GM23338 (cell line): ENCODE measurements at regions not wholly inside any gene's neighbourhood (a gene's known extent, or its start where the extent isn't known, plus 50 kb on each side); places are given as distances from the start of the nearest gene placed in this dataset.

Experiments used
- ATAC-seq: fragments of 200-7000 bp; cut with Tn5 transposase; 3 replicates; pipeline ENCODE4 v1.9.1; 2020
- DNase-seq: peaks from one replicate; pipeline ENCODE4 v3.0.0-alpha.2; 2015; ENCODE audit warnings: low spot score
- H2AFZ ChIP-seq: fragments of 200-600 bp; sonication (generic); 2 replicates; pipeline ENCODE4 v1.8.0; 2016; ENCODE audit warnings: antibody characterized with exemption, mild to moderate bottlenecking, moderate library complexity
- H3F3A ChIP-seq: fragments of 200-600 bp; sonication (generic); replicated peaks from 2 replicates; pipeline ENCODE4 v1.8.0; 2017; ENCODE audit warnings: antibody characterized with exemption, mixed run types, low read depth
- H3K27ac ChIP-seq: fragments of 200-600 bp; sonication (generic); 2 replicates; pipeline ENCODE4 v1.6.1; 2016; ENCODE audit warnings: low read depth
- H3K27me3 ChIP-seq: fragments of 200-600 bp; sonication (generic); 2 replicates; pipeline ENCODE4 v1.8.0; 2016; ENCODE audit warnings: mild to moderate bottlenecking, mixed run types, moderate library complexity; ENCODE audit not compliant: insufficient read depth
- H3K36me3 ChIP-seq: fragments of 200-600 bp; sonication (generic); 2 replicates; pipeline ENCODE4 v1.8.0; 2016; ENCODE audit warnings: mild to moderate bottlenecking; ENCODE audit not compliant: insufficient read depth
- H3K4me1 ChIP-seq: fragments of 200-600 bp; sonication (generic); 2 replicates; pipeline ENCODE4 v1.8.0; 2016; ENCODE audit warnings: mild to moderate bottlenecking, moderate library complexity; ENCODE audit not compliant: insufficient read depth
- H3K4me2 ChIP-seq: fragments of 200-600 bp; sonication (generic); 2 replicates; pipeline ENCODE4 v1.7.1; 2017; ENCODE audit warnings: mixed run types
- H3K4me3 ChIP-seq: fragments of 200-600 bp; sonication (generic); 2 replicates; pipeline ENCODE4 v1.6.1; 2016; ENCODE audit warnings: mixed run types
- H3K79me2 ChIP-seq: fragments of 200-600 bp; sonication (generic); replicated peaks from 2 replicates; pipeline ENCODE4 v1.8.0; 2017; ENCODE audit warnings: mild to moderate bottlenecking; ENCODE audit not compliant: insufficient read depth
- H3K9me2 ChIP-seq: fragments of 200-600 bp; sonication (generic); 2 replicates; pipeline ENCODE4 v1.8.0; 2017; ENCODE audit not compliant: insufficient read depth
- H4K20me1 ChIP-seq: fragments of 200-600 bp; sonication (generic); replicated peaks from 2 replicates; pipeline ENCODE4 v1.8.0; 2017; ENCODE audit warnings: mild to moderate bottlenecking; ENCODE audit not compliant: insufficient read depth
- H3K27ac Mint-ChIP-seq: 2 replicates; pipeline ENCODE4 v1.8.0; 2020; ENCODE audit warnings: inconsistent platforms, mild to moderate bottlenecking, moderate library complexity, mixed read lengths
- H3K27me3 Mint-ChIP-seq: 3 replicates; pipeline ENCODE4 v1.8.0; 2022; ENCODE audit warnings: low read depth, mild to moderate bottlenecking, moderate library complexity, mixed read lengths, inconsistent platforms; ENCODE audit not compliant: insufficient read depth, poor library complexity
- H3K36me3 Mint-ChIP-seq: 3 replicates; pipeline ENCODE4 v1.8.0; 2021; ENCODE audit warnings: low read depth, mild to moderate bottlenecking, inconsistent platforms, moderate library complexity, mixed read lengths
- H3K4me1 Mint-ChIP-seq: 3 replicates; pipeline ENCODE4 v1.8.0; 2020; ENCODE audit warnings: mild to moderate bottlenecking, inconsistent platforms, mixed read lengths
- H3K4me3 Mint-ChIP-seq: 3 replicates; pipeline ENCODE4 v1.8.0; 2021; ENCODE audit warnings: moderate library complexity, mild to moderate bottlenecking, inconsistent platforms, mixed read lengths
- H3K9me3 Mint-ChIP-seq: 3 replicates; pipeline ENCODE4 v1.8.0; 2020; ENCODE audit warnings: moderate library complexity, mild to moderate bottlenecking, inconsistent platforms, mixed read lengths
- CREB1 ChIP-seq: fragments of 250-450 bp; sonication (Bioruptor Pico); IDR thresholded peaks from 2 replicates; pipeline ENCODE4 v1.5.0; 2020; ENCODE audit warnings: low read depth, mild to moderate bottlenecking, moderate library complexity
- EZH2phosphoT487 ChIP-seq: fragments of 200-600 bp; sonication (generic); IDR thresholded peaks from one replicate; pipeline ENCODE4 v1.8.1; 2018; ENCODE audit warnings: antibody characterized with exemption; ENCODE audit not compliant: unreplicated experiment
- POLR2AphosphoS5 ChIP-seq: IDR thresholded peaks from 2 replicates; pipeline ENCODE4 v1.6.1; 2016; ENCODE audit warnings: antibody characterized with exemption, low read depth
- TF ChIP-seq, protein P1 (sequence below): fragments of 250-450 bp; sonication (Bioruptor Pico); IDR thresholded peaks from 2 replicates; pipeline ENCODE4 v1.5.0; 2020; ENCODE audit warnings: mild to moderate bottlenecking, moderate library complexity
- TF ChIP-seq, protein P2 (sequence below): IDR thresholded peaks from one replicate; pipeline ENCODE4 v1.6.1; 2018; ENCODE audit warnings: antibody characterized with exemption; ENCODE audit not compliant: unreplicated experiment
- TF ChIP-seq, protein P3 (sequence below): IDR thresholded peaks from 2 replicates; pipeline ENCODE4 v1.6.1; 2016; ENCODE audit warnings: antibody characterized with exemption

DNA sequence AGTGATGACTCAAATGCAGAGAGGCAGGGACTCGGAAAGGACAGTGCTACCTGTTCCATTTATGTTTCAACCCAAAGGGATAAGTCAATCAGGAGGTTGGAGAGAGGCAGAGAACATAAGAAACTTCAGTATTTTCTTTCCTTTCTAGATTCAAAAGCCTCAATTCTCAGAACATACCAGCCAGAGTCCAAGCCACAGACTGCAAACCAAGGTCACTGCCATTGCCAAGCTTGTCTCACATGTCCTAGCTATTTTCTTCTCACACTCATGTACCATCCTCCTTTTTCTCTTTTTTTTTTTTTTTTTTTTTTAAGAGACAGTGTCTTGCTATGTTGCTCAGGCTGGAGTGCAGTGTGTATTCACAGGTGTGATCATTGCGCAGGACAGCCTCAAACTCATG lies 111.7 kb upstream of the AKIP1 start:
- H2AFZ ChIP-seq, result no peak overlapping the region
- H3K27ac ChIP-seq, result no peak overlapping the region
- no peaks in the 10 kb centered on the region for H3K9me3 Mint-ChIP-seq
- H3K9me2 ChIP-seq, result no peaks in the 10 kb centered on the region; the same call in 1 of the 2 replicates
- H3F3A ChIP-seq, result no peaks in the 10 kb centered on the region
- no peak overlapping the region for H3K4me2 ChIP-seq
- no peaks in the 10 kb centered on the region for H4K20me1 ChIP-seq
- ATAC-seq (no peak), DNase-seq (no peak)
- H3K36me3 Mint-ChIP-seq, result no peaks in the 10 kb centered on the region
- H3K79me2 ChIP-seq, result no peaks in the 10 kb centered on the region
- H3K4me1 ChIP-seq, result no peaks in the 10 kb centered on the region; the same call in none of the 2 replicates
- H3K36me3 ChIP-seq, result no peaks in the 10 kb centered on the region
- no peak overlapping the region for H3K4me3 ChIP-seq
- no peak overlapping the region; the same call in 1 of the 2 replicates for H3K27ac Mint-ChIP-seq
- H3K27me3 Mint-ChIP-seq, result peaks cover 5% of the 10 kb centered on the region
- no peak for TF ChIP-seq POLR2AphosphoS5
- TF ChIP-seq, protein P1, sequence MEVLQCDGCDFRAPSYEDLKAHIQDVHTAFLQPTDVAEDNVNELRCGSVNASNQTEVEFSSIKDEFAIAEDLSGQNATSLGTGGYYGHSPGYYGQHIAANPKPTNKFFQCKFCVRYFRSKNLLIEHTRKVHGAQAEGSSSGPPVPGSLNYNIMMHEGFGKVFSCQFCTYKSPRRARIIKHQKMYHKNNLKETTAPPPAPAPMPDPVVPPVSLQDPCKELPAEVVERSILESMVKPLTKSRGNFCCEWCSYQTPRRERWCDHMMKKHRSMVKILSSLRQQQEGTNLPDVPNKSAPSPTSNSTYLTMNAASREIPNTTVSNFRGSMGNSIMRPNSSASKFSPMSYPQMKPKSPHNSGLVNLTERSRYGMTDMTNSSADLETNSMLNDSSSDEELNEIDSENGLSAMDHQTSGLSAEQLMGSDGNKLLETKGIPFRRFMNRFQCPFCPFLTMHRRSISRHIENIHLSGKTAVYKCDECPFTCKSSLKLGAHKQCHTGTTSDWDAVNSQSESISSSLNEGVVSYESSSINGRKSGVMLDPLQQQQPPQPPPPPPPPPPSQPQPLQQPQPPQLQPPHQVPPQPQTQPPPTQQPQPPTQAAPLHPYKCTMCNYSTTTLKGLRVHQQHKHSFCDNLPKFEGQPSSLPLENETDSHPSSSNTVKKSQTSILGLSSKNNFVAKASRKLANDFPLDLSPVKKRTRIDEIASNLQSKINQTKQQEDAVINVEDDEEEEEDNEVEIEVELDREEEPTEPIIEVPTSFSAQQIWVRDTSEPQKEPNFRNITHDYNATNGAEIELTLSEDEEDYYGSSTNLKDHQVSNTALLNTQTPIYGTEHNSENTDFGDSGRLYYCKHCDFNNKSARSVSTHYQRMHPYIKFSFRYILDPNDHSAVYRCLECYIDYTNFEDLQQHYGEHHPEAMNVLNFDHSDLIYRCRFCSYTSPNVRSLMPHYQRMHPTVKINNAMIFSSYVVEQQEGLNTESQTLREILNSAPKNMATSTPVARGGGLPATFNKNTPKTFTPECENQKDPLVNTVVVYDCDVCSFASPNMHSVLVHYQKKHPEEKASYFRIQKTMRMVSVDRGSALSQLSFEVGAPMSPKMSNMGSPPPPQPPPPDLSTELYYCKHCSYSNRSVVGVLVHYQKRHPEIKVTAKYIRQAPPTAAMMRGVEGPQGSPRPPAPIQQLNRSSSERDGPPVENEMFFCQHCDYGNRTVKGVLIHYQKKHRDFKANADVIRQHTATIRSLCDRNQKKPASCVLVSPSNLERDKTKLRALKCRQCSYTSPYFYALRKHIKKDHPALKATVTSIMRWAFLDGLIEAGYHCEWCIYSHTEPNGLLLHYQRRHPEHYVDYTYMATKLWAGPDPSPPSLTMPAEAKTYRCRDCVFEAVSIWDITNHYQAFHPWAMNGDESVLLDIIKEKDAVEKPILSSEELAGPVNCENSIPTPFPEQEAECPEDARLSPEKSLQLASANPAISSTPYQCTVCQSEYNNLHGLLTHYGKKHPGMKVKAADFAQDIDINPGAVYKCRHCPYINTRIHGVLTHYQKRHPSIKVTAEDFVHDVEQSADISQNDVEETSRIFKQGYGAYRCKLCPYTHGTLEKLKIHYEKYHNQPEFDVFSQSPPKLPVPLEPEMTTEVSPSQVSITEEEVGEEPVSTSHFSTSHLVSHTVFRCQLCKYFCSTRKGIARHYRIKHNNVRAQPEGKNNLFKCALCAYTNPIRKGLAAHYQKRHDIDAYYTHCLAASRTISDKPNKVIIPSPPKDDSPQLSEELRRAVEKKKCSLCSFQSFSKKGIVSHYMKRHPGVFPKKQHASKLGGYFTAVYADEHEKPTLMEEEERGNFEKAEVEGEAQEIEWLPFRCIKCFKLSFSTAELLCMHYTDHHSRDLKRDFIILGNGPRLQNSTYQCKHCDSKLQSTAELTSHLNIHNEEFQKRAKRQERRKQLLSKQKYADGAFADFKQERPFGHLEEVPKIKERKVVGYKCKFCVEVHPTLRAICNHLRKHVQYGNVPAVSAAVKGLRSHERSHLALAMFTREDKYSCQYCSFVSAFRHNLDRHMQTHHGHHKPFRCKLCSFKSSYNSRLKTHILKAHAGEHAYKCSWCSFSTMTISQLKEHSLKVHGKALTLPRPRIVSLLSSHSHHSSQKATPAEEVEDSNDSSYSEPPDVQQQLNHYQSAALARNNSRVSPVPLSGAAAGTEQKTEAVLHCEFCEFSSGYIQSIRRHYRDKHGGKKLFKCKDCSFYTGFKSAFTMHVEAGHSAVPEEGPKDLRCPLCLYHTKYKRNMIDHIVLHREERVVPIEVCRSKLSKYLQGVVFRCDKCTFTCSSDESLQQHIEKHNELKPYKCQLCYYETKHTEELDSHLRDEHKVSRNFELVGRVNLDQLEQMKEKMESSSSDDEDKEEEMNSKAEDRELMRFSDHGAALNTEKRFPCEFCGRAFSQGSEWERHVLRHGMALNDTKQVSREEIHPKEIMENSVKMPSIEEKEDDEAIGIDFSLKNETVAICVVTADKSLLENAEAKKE, result no peak
- TF ChIP-seq EZH2phosphoT487, result no peak
- TF ChIP-seq CREB1 (CRISPR knock-in tag), result no peak
- TF ChIP-seq, protein P2, sequence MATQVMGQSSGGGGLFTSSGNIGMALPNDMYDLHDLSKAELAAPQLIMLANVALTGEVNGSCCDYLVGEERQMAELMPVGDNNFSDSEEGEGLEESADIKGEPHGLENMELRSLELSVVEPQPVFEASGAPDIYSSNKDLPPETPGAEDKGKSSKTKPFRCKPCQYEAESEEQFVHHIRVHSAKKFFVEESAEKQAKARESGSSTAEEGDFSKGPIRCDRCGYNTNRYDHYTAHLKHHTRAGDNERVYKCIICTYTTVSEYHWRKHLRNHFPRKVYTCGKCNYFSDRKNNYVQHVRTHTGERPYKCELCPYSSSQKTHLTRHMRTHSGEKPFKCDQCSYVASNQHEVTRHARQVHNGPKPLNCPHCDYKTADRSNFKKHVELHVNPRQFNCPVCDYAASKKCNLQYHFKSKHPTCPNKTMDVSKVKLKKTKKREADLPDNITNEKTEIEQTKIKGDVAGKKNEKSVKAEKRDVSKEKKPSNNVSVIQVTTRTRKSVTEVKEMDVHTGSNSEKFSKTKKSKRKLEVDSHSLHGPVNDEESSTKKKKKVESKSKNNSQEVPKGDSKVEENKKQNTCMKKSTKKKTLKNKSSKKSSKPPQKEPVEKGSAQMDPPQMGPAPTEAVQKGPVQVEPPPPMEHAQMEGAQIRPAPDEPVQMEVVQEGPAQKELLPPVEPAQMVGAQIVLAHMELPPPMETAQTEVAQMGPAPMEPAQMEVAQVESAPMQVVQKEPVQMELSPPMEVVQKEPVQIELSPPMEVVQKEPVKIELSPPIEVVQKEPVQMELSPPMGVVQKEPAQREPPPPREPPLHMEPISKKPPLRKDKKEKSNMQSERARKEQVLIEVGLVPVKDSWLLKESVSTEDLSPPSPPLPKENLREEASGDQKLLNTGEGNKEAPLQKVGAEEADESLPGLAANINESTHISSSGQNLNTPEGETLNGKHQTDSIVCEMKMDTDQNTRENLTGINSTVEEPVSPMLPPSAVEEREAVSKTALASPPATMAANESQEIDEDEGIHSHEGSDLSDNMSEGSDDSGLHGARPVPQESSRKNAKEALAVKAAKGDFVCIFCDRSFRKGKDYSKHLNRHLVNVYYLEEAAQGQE, result no peak
- TF ChIP-seq, protein P3, sequence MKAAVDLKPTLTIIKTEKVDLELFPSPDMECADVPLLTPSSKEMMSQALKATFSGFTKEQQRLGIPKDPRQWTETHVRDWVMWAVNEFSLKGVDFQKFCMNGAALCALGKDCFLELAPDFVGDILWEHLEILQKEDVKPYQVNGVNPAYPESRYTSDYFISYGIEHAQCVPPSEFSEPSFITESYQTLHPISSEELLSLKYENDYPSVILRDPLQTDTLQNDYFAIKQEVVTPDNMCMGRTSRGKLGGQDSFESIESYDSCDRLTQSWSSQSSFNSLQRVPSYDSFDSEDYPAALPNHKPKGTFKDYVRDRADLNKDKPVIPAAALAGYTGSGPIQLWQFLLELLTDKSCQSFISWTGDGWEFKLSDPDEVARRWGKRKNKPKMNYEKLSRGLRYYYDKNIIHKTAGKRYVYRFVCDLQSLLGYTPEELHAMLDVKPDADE, result no peak
- H3K27me3 ChIP-seq, result no peaks in the 10 kb centered on the region
- H3K4me1 Mint-ChIP-seq, result peaks cover 13% of the 10 kb centered on the region
- no peak overlapping the region for H3K4me3 Mint-ChIP-seq
